ENCODE measurements at regions not wholly inside any gene's neighbourhood (a gene's known extent, or its start where the extent isn't known, plus 50 kb on each side); places are given as distances from the start of the nearest gene placed in this dataset.
"Not testable (repeated sequence)": the region's sequence is repeated elsewhere in the genome, so short reads cannot be mapped to it uniquely, and the experiment has no call there.

GRCh38 chr9:33739398-33739797 lies 56.0 kb upstream of the PRSS3 start:
- DNase-seq (ENCODE audit: low spot score): no peak

GRCh38 chr9:33740075-33740474 lies 55.3 kb upstream of the PRSS3 start:
- no peak for DNase-seq (ENCODE audit: low spot score)

GRCh38 chr9:33740958-33741357 lies 54.4 kb upstream of the PRSS3 start:
- DNase-seq (ENCODE audit: low spot score): not testable (repeated sequence)

- no peak for DNase-seq (ENCODE audit: low spot score)
These were observed 53.3 kb upstream of the PRSS3 start for GRCh38 chr9:33742051-33742450.

- no peak for DNase-seq (ENCODE audit: low spot score)
These were observed 52.8 kb upstream of the PRSS3 start for GRCh38 chr9:33742519-33742918.
